AG09309 (cell line): ENCODE measurements at regions not wholly inside any gene's neighbourhood (a gene's known extent, or its start where the extent isn't known, plus 50 kb on each side); places are given as distances from the start of the nearest gene placed in this dataset.

Experiments
- DNase-seq: peaks from one replicate; pipeline ENCODE4 v3.0.0-alpha.2; 2010; ENCODE audit warnings: low read depth
- H3K4me3 ChIP-seq: 2 replicates; pipeline ENCODE4 v1.5.1; 2011; ENCODE audit warnings: mild to moderate bottlenecking, low read depth, low read length, moderate library complexity; ENCODE audit not compliant: control insufficient read depth
- TF ChIP-seq, protein P1 (sequence below): IDR thresholded peaks from 2 replicates; pipeline ENCODE4 v1.5.1; 2011; ENCODE audit warnings: mild to moderate bottlenecking, low read depth, low read length, inconsistent platforms; ENCODE audit not compliant: insufficient read depth, control insufficient read depth; ENCODE audit errors: missing control alignments

DNA sequence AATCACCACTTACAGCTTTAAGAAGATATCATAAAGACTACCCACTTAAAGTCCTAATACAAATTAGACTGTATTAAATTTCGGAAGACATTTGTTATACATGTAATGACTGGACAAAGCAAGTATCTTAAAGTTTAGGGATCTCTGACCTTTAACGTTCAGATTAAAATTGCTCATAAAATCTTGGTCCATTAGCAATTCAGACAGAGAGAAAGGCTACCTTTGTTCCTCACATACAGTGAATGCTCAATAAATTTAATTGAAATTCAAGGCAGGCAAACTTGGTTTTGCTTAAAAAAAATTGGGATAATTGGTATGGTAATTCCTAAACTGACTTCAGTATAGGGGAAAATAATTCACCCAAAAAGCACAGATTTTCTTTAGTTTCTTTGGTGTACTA lies 285.9 kb upstream of the EMCN start:
- TF ChIP-seq, protein P1, sequence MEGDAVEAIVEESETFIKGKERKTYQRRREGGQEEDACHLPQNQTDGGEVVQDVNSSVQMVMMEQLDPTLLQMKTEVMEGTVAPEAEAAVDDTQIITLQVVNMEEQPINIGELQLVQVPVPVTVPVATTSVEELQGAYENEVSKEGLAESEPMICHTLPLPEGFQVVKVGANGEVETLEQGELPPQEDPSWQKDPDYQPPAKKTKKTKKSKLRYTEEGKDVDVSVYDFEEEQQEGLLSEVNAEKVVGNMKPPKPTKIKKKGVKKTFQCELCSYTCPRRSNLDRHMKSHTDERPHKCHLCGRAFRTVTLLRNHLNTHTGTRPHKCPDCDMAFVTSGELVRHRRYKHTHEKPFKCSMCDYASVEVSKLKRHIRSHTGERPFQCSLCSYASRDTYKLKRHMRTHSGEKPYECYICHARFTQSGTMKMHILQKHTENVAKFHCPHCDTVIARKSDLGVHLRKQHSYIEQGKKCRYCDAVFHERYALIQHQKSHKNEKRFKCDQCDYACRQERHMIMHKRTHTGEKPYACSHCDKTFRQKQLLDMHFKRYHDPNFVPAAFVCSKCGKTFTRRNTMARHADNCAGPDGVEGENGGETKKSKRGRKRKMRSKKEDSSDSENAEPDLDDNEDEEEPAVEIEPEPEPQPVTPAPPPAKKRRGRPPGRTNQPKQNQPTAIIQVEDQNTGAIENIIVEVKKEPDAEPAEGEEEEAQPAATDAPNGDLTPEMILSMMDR: no peak
- DNase-seq: no peak
- no peak overlapping the region for H3K4me3 ChIP-seq

DNA sequence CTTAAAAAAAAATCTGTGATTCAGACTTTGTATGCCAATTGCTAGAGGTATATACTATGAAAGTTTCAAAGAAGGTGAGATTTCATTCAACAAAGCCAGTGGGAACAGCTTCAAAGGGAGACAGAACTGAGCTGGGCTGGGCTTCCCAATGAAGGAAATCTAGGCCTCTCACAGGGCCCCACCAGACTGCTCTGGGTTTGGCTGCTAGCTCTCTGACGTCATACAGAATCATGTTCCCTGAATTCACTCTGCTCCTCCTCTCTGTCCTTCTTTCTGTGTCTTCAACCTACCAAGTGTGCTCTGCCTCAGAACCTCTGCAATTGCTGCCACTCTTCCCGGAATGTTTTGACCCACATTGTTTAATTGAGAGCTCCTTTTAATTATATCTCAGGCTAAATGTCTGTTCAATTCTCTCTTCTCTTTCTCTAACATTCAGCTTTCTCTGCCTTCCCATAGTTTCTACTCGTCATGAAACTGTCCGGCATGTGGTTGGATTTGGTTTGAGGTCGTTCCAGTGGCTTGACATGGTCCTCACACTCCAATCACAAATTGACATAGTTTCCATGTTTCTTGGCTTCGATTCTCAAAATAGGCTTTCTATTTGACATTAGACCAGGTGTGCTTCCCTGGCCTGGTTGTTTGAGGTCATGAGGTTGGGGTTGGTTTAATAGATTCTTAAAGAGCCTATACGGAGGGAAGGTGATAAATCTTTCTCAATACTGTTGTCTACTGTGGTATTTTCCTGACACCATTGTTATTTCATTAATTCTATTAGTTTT lies 282.1 kb upstream of the EMCN start:
- no peak for DNase-seq
- TF ChIP-seq, protein P1: no peak
- H3K4me3 ChIP-seq: no peak overlapping the region

DNA sequence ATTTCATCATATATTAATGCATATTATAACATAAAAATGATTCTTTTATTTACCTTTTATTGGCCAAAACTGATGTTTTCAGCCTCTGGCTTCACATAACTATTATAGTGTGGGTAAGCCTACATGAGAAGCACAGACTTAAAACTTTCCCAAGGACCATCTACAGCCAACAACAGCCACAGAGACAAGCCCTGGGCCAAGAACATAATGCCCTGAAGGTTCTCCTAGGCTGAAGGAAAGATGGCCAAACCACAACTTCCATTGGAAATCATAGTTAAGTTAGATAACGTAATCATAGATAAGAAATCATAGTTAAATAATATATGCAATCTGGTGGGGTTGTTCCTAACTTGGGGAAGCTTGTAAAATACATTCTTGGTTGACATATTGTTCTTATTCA lies 280.0 kb upstream of the EMCN start:
- DNase-seq: peak; percentile 17
- no peak overlapping the region for H3K4me3 ChIP-seq
- TF ChIP-seq, protein P1: no peak

DNA sequence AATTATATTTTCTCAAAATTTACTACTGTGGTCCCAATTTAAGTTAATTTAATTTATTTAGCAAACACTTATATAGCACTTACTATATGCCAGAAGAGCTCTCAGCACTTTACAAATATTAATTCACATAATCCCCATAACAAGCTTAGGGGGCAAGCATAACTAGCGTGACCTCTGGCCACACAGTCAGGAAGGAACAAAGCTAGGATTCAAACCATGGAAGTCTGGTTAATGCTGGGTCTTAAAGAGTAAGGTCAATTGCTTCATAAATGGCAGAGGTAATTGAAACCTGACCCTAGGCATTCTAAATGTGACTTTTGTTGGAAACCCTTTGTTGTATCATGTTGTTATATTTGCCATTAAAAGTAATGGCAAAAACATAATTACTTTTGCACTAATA lies 279.5 kb upstream of the EMCN start:
- no peak for DNase-seq
- TF ChIP-seq, protein P1: no peak
- no peak overlapping the region for H3K4me3 ChIP-seq

DNA sequence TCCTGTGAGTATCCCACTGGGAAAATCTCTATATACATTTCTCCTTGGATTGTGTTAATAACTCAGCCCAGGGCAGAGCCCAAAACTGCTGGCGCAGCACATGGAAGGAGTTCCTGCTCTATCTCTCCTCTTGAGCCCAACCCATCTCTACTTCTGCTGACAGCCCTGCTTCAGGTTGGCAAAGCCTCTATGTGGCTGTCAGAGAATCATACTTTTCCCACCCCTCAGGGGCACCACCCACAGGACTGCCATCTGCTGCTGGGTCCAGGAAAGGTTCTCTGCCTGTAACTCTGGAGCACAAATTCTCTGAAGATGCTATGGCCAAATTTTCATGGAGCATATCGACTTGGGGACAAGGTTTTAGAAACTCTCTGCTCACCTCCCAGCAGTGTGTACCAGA lies 278.5 kb upstream of the EMCN start:
- H3K4me3 ChIP-seq: no peak overlapping the region
- TF ChIP-seq, protein P1: no peak
- no peak for DNase-seq

DNA sequence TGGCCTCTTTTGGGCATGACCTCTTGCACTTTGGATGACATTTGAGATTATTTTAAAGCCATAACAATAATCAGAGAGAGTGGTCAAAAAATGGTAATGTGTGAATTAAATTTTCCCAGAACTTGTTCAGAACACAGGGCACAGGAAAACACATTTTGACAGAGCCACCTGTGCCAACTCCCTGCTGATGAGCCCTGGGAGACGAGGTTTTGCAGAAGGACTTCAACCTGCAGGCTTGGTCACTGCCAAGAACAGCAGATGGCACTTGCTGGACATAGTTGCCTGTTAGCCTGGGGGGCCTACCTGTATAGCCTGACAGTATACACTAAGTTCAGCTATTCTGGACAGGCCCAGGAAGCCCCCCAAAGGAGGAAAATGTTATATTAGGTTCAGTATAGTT lies 277.8 kb upstream of the EMCN start:
- no peak overlapping the region for H3K4me3 ChIP-seq
- DNase-seq: no peak
- TF ChIP-seq, protein P1: no peak
